DMS53 treated with DMSO at 0.1 percent for 48 hours (cell line): ENCODE measurements at regions not wholly inside any gene's neighbourhood (a gene's known extent, or its start where the extent isn't known, plus 50 kb on each side); places are given as distances from the start of the nearest gene placed in this dataset.

Experiments
- DNase-seq: peaks from one replicate; lab custom pipeline; 2025; ENCODE audit not compliant: unreplicated experiment; lab: John Stamatoyannopoulos, UW

- DNase-seq: peak; percentile 58
Measured at GRCh38 chr6:79777713-79778579, 146.8 kb downstream of the SH3BGRL2 start.

- DNase-seq: no peak
Measured at GRCh38 chr6:79776076-79776475, 144.9 kb downstream of the SH3BGRL2 start.

- no peak for DNase-seq
Measured at GRCh38 chr6:79775222-79775621, 144.1 kb downstream of the SH3BGRL2 start.

GRCh38 chr6:79764747-79765146, 133.6 kb downstream of the SH3BGRL2 start:
- DNase-seq: no peak

- no peak for DNase-seq
Measured at GRCh38 chr6:79763301-79763700, 132.2 kb downstream of the SH3BGRL2 start.

- DNase-seq: no peak
Measured at GRCh38 chr6:79762370-79762769, 131.2 kb downstream of the SH3BGRL2 start.

GRCh38 chr6:79756496-79756895, 125.4 kb downstream of the SH3BGRL2 start:
- DNase-seq: no peak

GRCh38 chr6:79755967-79756366, 124.8 kb downstream of the SH3BGRL2 start:
- no peak for DNase-seq
